ENCODE measurements at regions not wholly inside any gene's neighbourhood (a gene's known extent, or its start where the extent isn't known, plus 50 kb on each side); places are given as distances from the start of the nearest gene placed in this dataset.
"Not testable (repeated sequence)": the region's sequence is repeated elsewhere in the genome, so short reads cannot be mapped to it uniquely, and the experiment has no call there.

- DNase-seq, result not testable (repeated sequence)
Observed at GRCh38 chrX:23458957-23459356, 124.3 kb downstream of the PTCHD1 start.

- DNase-seq, result no peak
Observed at GRCh38 chrX:23465105-23465791, 130.6 kb downstream of the PTCHD1 start.

GRCh38 chrX:23465985-23466384 is 131.3 kb downstream of the PTCHD1 start:
- no peak for DNase-seq

- DNase-seq, result no peak
Observed at GRCh38 chrX:23478056-23478455, 143.4 kb downstream of the PTCHD1 start.

- no peak for DNase-seq
Observed at GRCh38 chrX:23478561-23478960, 143.9 kb downstream of the PTCHD1 start.

GRCh38 chrX:23482561-23482960 is 147.9 kb downstream of the PTCHD1 start:
- DNase-seq, result no peak

- DNase-seq, result peak; percentile 17
Observed at GRCh38 chrX:23483396-23483795, 148.7 kb downstream of the PTCHD1 start.

GRCh38 chrX:23493941-23494374 is 159.3 kb downstream of the PTCHD1 start:
- DNase-seq, result no peak

GRCh38 chrX:23494741-23495140 is 160.1 kb downstream of the PTCHD1 start:
- DNase-seq, result no peak

GRCh38 chrX:23497919-23498318 is 163.3 kb downstream of the PTCHD1 start:
- no peak for DNase-seq

- DNase-seq, result no peak
Observed at GRCh38 chrX:23501974-23502373, 165.3 kb upstream of the PRDX4 start.

GRCh38 chrX:23503835-23504539 is 163.3 kb upstream of the PRDX4 start:
- peak; percentile 89 for DNase-seq

- DNase-seq, result no peak
Observed at GRCh38 chrX:23504540-23504884, 162.8 kb upstream of the PRDX4 start.

GRCh38 chrX:23504895-23505294 is 162.4 kb upstream of the PRDX4 start:
- DNase-seq, result no peak

- DNase-seq, result no peak
Observed at GRCh38 chrX:23505531-23506303, 161.6 kb upstream of the PRDX4 start.

GRCh38 chrX:23509256-23509655 is 158.0 kb upstream of the PRDX4 start:
- DNase-seq, result no peak

GRCh38 chrX:23511793-23512192 is 155.5 kb upstream of the PRDX4 start:
- DNase-seq, result no peak

GRCh38 chrX:23513121-23513520 is 154.2 kb upstream of the PRDX4 start:
- DNase-seq, result no peak

- no peak for DNase-seq
Observed at GRCh38 chrX:23514082-23514481, 153.2 kb upstream of the PRDX4 start.

GRCh38 chrX:23515028-23515427 is 152.3 kb upstream of the PRDX4 start:
- no peak for DNase-seq

GRCh38 chrX:23523026-23523657 is 144.2 kb upstream of the PRDX4 start:
- not testable (repeated sequence) for DNase-seq

GRCh38 chrX:23524467-23524866 is 142.8 kb upstream of the PRDX4 start:
- DNase-seq, result no peak

- no peak for DNase-seq
Observed at GRCh38 chrX:23525531-23525930, 141.8 kb upstream of the PRDX4 start.
